Panc1 (cell line): ENCODE measurements at regions not wholly inside any gene's neighbourhood (a gene's known extent, or its start where the extent isn't known, plus 50 kb on each side); places are given as distances from the start of the nearest gene placed in this dataset.

Source experiments
- CTCF ChIP-seq: fragments of 450-650 bp; IDR thresholded peaks from 2 replicates; pipeline ENCODE4 v1.5.1; 2017; ENCODE audit warnings: mild to moderate bottlenecking
- POLR2AphosphoS5 ChIP-seq: IDR thresholded peaks from 2 replicates; pipeline ENCODE4 v1.6.1; 2012; ENCODE audit warnings: mild to moderate bottlenecking, low read depth, low read length, moderate library complexity
- REST ChIP-seq, 2 experiments: IDR thresholded peaks; 2 replicates each; pipeline ENCODE4 v1.6.1; 2011 to 2012; ENCODE audit warnings: low read depth in 2 of 2, control low read depth in 1 of 2, low read length in 1 of 2, mild to moderate bottlenecking in 1 of 2, moderate library complexity in 1 of 2; ENCODE audit not compliant: insufficient read depth in 1 of 2
- SIN3A ChIP-seq: IDR thresholded peaks from 2 replicates; pipeline ENCODE4 v1.6.1; 2012; ENCODE audit warnings: low read depth, mild to moderate bottlenecking, low read length, moderate library complexity, borderline replicate concordance; ENCODE audit not compliant: insufficient read depth

GRCh38 chr15:66644000-66644787, 57.8 kb upstream of the SMAD6 start:
- no peak for TF ChIP-seq CTCF
- TF ChIP-seq POLR2AphosphoS5 = no peak
- no peak for TF ChIP-seq SIN3A
- TF ChIP-seq REST (IDR thresholded peaks at IDR 0.05; ENCODE audit: insufficient read depth in 1 of 2, low read depth in 2 of 2, low read length in 1 of 2) = no peak
